Pancreas (tissue), 10 donors: ENCODE measurements at regions not wholly inside any gene's neighbourhood (a gene's known extent, or its start where the extent isn't known, plus 50 kb on each side); places are given as distances from the start of the nearest gene placed in this dataset.
"Not testable (repeated sequence)": the region's sequence is repeated elsewhere in the genome, so short reads cannot be mapped to it uniquely, and the experiment has no call there.

ENCODE experiments used
- ATAC-seq, 4 donors: fragments of 200-7000 bp; cut with Tn5 transposase; one replicate each; pipeline versions ENCODE4 v1.8.0 to v1.9.1; 2020; ENCODE audit warnings: mild to moderate bottlenecking in 4 of 4, moderate library complexity in 4 of 4
- DNase-seq, 6 donors: peaks; one replicate each; pipeline ENCODE4 v3.0.0-alpha.2; 2020
- FAIRE-seq: peaks from 2 replicates; lab custom pipeline; 2012; peaks lifted over from hg19 to GRCh38; lab: Jason Lieb, UNC
- H3K27ac ChIP-seq, 4 donors: fragments of 200-600 bp; sonication (generic); 1 replicate in 3 of 4; 2 replicates in 1 of 4; pipeline versions ENCODE4 v1.5.0 to v1.8.0; 2020
- H3K27me3 ChIP-seq, 4 donors: fragments of 200-600 bp; one replicate each; pipeline ENCODE4 v1.8.0; 2021
- H3K36me3 ChIP-seq, 3 donors: fragments of 200-600 bp; sonication (generic) in 1 of 3; one replicate each; pipeline versions ENCODE4 v1.5.0 to v1.8.0; 2020 to 2021
- H3K4me1 ChIP-seq, 3 donors: fragments of 200-600 bp; one replicate each; pipeline ENCODE4 v1.8.0; 2021
- H3K4me3 ChIP-seq, 4 donors: fragments of 200-600 bp; sonication (generic) in 2 of 4; one replicate each; pipeline versions ENCODE4 v1.5.0 to v1.8.0; 2020 to 2021
- H3K9me3 ChIP-seq, 4 donors: fragments of 200-600 bp; one replicate each; pipeline ENCODE4 v1.8.0; 2021
- WGBS, 2 donors: extraction: QIAGEN DNeasy Blood & Tissue Kit; methylation state at CpG; one replicate each; pipeline ENCODE4 v1.1.7; 2013; 5-methylcytosine and 5-hydroxymethylcytosine counted together
- intact Hi-C, 3 donors: fragments of 100-400 bp; cut with DNase I; formaldehyde crosslinking; loops; one replicate each; pipeline versions ENCODE4 v1.11.1 to v1.14.2; 2022
- TF ChIP-seq, protein P1 (sequence below), 4 donors: fragments of 200-600 bp; sonication (generic) in 3 of 4; IDR thresholded peaks; one replicate each; pipeline versions ENCODE4 v1.5.0 to v1.8.0; 2021; ENCODE audit warnings: antibody characterized with exemption in 4 of 4
- donor health status: healthy with polysubstance abuse.
- donor health status: DM: no; HTN: no; CAD: no; lungs with moderate emphysema.
- donor health status: DM: no; HTN: no; CAD: no.
- donor health status: control.
- donor health status: control.
- donor health status: Bipolar disorder and iron deficiency.
- donor health status: DM: yes; HTN: yes; CAD: no.
- donor health status: DM: no; HTN: no; CAD: no.
- donor health status: DM: no; HTN: no; CAD: no.
- donor health status: DM: yes; HTN: yes; CAD: no.

DNA sequence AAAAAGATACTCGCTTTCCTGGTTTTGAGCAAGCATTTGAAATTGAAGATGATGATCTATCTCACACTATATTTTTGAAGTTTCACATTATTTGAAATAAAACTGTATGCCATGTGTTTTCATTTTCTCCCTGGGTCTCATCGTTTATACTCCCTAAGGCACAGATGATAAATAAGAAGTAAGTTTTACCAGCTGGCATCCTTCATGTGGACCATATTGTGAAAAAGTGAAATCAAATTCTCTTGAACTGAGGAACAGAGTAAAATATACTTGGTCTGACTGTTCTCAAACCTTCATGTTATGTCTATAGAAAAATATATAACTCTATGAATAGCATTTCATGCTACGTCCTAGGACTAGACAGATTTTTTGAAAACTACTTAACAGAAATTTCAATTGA is 1600.9 kb upstream of the C9orf72 start:
- H3K4me3 ChIP-seq = no peak overlapping the region
- H3K9me3 ChIP-seq = no peaks in the 10 kb centered on the region
- intact Hi-C loops = no loop called here
- H3K27me3 ChIP-seq = no peaks in the 10 kb centered on the region
- 57 to 78% methylated on average over 3 of the region's 3 CpGs for WGBS, 2 donors
- no peaks in the 10 kb centered on the region for H3K36me3 ChIP-seq
- H3K27ac ChIP-seq = no peak overlapping the region
- TF ChIP-seq, protein P1, sequence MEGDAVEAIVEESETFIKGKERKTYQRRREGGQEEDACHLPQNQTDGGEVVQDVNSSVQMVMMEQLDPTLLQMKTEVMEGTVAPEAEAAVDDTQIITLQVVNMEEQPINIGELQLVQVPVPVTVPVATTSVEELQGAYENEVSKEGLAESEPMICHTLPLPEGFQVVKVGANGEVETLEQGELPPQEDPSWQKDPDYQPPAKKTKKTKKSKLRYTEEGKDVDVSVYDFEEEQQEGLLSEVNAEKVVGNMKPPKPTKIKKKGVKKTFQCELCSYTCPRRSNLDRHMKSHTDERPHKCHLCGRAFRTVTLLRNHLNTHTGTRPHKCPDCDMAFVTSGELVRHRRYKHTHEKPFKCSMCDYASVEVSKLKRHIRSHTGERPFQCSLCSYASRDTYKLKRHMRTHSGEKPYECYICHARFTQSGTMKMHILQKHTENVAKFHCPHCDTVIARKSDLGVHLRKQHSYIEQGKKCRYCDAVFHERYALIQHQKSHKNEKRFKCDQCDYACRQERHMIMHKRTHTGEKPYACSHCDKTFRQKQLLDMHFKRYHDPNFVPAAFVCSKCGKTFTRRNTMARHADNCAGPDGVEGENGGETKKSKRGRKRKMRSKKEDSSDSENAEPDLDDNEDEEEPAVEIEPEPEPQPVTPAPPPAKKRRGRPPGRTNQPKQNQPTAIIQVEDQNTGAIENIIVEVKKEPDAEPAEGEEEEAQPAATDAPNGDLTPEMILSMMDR (IDR thresholded peaks at IDR 0.05) = no peak
- DNase-seq (no peak), ATAC-seq (no peak), FAIRE-seq (no peak)
- no peaks in the 10 kb centered on the region for H3K4me1 ChIP-seq

DNA sequence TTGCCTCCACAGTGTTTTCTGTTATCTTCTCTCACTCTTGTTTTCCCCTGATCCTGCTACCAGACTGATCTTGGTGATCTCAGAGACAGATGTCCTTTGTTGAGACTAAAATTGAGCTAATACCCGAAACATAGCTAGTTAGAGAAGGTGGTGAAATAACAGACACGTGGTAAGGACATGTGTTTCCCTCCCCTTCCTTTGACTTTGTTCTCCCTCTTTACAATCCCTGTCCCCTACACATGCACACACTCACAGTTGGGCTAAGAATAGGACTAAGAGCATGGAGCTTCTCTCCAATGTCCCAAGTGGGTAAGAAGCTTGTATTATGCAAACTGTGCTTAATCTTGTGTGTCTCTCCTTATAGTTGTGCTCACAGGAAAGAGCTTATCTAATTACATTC is 1603.0 kb upstream of the C9orf72 start:
- intact Hi-C loops = no loop called here
- no peaks in the 10 kb centered on the region for H3K9me3 ChIP-seq
- DNase-seq (no peak), FAIRE-seq (no peak), ATAC-seq (no peak)
- no peak overlapping the region for H3K27ac ChIP-seq
- H3K36me3 ChIP-seq = no peaks in the 10 kb centered on the region
- TF ChIP-seq, protein P1 (IDR thresholded peaks at IDR 0.05) = no peak
- WGBS, 2 donors = 34 to 39% methylated on average over 2 of the region's 2 CpGs
- H3K4me1 ChIP-seq = no peaks in the 10 kb centered on the region
- no peak overlapping the region for H3K4me3 ChIP-seq
- no peaks in the 10 kb centered on the region for H3K27me3 ChIP-seq

DNA sequence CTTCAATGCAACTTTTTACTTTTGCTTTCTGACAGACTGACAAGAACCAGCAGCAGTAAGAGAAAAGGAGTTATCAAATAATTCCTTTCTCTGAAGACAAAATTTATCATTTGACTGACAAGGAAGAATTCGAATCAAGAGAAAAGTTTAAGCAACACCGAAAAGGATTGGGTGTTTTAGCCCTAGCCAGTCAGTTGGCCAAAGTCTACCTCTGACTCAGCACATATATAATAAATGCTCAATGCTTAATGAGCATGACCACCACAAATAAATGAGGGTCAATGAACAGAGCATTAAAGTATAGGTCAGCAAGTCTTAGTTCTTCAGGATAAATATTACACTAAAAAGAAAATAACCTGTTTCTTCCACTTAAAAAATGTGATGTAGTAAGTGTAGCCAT is 1603.5 kb upstream of the C9orf72 start:
- DNase-seq (no peak), ATAC-seq (no peak), FAIRE-seq (no peak)
- 33 to 35% methylated on average over 2 of the region's 2 CpGs for WGBS, 2 donors
- Histone ChIP-seq H3K4me1 (no peaks in the 10 kb centered on the region), H3K9me3 (no peaks in the 10 kb centered on the region), H3K27me3 (no peaks in the 10 kb centered on the region), H3K27ac (no peak overlapping the region), H3K4me3 (no peak overlapping the region), H3K36me3 (no peaks in the 10 kb centered on the region)
- intact Hi-C loops = no loop called here
- TF ChIP-seq, protein P1 (IDR thresholded peaks at IDR 0.05) = no peak

DNA sequence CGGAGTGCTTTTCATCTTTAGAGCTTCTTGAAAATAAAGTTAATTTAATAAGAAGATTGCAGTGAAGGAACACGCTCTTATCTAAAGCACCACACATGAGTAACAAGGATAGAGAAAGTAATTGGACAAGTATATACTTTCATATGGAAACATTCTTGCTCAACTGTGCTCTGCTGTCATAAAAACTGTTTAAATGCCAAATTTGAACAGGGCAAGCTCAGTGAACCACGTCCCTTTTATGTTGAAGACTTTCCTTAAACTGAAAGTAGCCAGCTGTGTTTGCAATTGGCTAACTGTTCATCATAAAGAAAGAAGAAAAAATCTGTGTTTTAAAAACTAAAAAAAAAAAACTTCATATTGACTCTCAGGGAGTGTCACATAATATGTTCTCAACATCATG is 1610.7 kb upstream of the C9orf72 start:
- 52 to 53% methylated on average over 3 of the region's 3 CpGs for WGBS, 2 donors
- DNase-seq = no peak
- no peak for ATAC-seq
- no peaks in the 10 kb centered on the region for H3K9me3 ChIP-seq
- no peaks in the 10 kb centered on the region for H3K4me1 ChIP-seq
- no peak overlapping the region for H3K4me3 ChIP-seq
- intact Hi-C loops = no loop called here
- TF ChIP-seq, protein P1 (IDR thresholded peaks at IDR 0.05) = no peak
- no peaks in the 10 kb centered on the region for H3K27me3 ChIP-seq
- no peaks in the 10 kb centered on the region for H3K36me3 ChIP-seq
- FAIRE-seq = no peak
- H3K27ac ChIP-seq = no peak overlapping the region

DNA sequence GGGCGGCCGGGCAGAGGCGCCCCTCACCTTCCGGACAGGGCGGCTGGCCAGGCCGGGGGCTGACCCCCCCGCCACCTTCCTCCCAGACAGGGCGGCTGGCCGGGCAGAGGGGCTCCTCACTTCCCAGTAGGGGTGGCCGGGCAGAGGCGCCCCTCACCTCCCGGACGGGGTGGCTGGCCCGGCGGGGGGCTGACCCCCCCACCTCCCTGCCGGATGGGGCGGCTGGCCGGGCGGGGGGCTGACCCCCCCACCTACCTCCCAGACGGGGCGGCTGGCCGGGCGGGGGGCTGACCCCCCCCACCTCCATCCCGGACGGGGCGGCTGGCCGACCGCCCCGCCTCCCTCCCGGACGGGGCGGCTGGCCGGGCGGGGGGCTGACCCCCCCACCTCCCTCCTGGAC is 1615.5 kb upstream of the C9orf72 start:
- H3K4me1 ChIP-seq, H3K9me3 ChIP-seq, ATAC-seq, FAIRE-seq, intact Hi-C loops, H3K4me3 ChIP-seq, H3K27me3 ChIP-seq, H3K27ac ChIP-seq, H3K36me3 ChIP-seq: not testable (repeated sequence)
- DNase-seq = peak in 2 of 6 donors; percentile 6 to 34
- WGBS, 2 donors = 90 to 93% methylated on average over 4 to 28 of the region's 34 CpGs

DNA sequence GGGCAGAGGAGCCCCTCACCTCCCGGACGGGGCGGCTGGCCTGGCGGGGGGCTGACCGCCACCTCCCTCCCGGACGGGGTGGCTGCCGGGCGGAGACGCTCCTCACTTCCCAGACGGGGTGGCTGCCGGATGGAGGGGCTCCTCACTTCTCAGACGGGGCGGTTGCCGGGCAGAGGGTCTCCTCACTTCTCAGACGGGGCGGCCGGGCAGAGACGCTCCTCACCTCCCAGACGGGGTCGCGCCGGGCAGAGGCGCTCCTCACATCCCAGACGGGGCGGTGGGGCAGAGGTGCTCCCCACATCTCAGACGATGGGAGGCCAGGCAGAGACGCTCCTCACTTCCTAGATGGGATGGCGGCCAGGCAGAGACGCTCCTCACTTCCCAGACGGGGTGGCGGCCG is 1615.9 kb upstream of the C9orf72 start:
- H3K27ac ChIP-seq, H3K36me3 ChIP-seq, FAIRE-seq, H3K27me3 ChIP-seq, H3K4me3 ChIP-seq, intact Hi-C loops, H3K4me1 ChIP-seq, ATAC-seq, H3K9me3 ChIP-seq: not testable (repeated sequence)
- DNase-seq = peak in 1 of 6 donors; percentile 44
- 93 to 98% methylated on average over 14 to 33 of the region's 33 CpGs for whole genome bisulfite sequencing, 2 donors
